ENCODE measurements at regions not wholly inside any gene's neighbourhood (a gene's known extent, or its start where the extent isn't known, plus 50 kb on each side); places are given as distances from the start of the nearest gene placed in this dataset.

DNA sequence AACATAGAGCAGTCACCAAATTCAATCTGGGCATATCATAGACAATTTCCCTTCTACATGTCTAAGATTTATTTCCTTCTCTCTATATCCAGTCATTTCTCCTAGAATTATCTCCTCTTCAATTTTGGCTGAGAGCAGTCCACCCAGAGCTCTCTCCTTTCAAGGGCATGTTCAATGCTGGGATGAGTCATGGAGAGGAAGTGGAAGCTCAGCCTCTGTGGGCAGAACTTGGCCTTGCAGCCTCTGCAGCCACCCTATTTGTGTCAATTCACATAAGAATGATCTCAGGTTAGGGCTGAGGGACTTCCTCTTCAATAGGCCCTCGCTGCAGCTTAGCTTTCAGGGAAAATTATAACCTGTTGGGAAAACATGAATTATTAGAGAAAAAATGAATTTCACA, 560.8 kb downstream of the POM121L12 start:
- no peak for TF ChIP-seq POLR2AphosphoS5 (IDR thresholded peaks at IDR 0.05; ENCODE audit: borderline replicate concordance, low read depth, low read length)
- no peak for TF ChIP-seq EZH2 (IDR thresholded peaks at IDR 0.05)
- no peak for TF ChIP-seq FOXP2 (optimal IDR thresholded peaks at IDR 0.05; ENCODE audit: control extremely low read depth, extremely low read length, insufficient read depth)
